GM12865 (cell line): ENCODE measurements at regions not wholly inside any gene's neighbourhood (a gene's known extent, or its start where the extent isn't known, plus 50 kb on each side); places are given as distances from the start of the nearest gene placed in this dataset.

Source experiments
- DNase-seq: peaks from one replicate; pipeline ENCODE4 v3.0.0; 2010; ENCODE audit warnings: low read depth
- H3K4me3 ChIP-seq: 2 replicates; pipeline ENCODE4 v1.5.1; 2011; ENCODE audit warnings: mild to moderate bottlenecking, low read depth, low read length, control low read depth
- TF ChIP-seq, protein P1 (sequence below): IDR thresholded peaks from 2 replicates; pipeline ENCODE4 v1.5.1; 2011; ENCODE audit warnings: low read length, control low read depth, low read depth, inconsistent platforms; ENCODE audit not compliant: insufficient read depth; ENCODE audit errors: missing control alignments

DNA sequence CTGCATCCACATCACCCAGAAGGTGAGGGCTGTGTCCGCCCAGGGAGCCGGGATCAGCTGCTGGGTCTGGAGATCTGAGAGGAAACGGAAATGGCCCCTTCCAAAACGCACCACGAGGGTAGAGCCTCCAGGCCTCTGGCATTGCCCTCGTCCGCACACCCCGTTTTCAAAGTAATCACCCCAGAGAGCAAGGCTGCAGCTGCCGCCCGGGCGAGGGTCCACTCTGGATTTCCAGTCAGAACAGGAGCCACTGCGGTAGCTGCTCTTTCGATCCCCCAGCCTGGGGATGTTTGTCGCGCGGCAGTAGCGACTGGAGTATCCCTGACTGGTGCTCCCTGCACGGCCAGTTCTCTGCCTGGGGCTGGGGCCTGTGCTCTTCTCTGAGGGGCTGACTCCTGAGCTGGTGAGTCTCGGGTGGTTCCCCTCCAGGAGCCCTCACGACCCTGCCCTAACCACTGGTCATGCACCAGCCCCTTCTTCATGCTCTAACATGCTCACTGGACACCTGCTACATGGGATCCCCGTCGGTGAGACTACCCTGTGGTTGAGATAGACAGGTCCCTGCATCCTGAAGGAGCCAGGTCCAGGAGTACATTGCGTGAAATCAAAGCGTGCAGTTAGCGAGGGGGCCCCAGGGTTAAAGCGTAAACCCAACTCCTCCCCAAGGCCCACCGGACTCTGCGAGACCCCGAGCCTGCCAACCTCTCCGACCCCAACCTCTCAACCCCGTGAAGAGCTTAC, 99.2 kb downstream of the FOXL3 start:
- H3K4me3 ChIP-seq, result no peak overlapping the region
- no peak for DNase-seq
- TF ChIP-seq, protein P1, sequence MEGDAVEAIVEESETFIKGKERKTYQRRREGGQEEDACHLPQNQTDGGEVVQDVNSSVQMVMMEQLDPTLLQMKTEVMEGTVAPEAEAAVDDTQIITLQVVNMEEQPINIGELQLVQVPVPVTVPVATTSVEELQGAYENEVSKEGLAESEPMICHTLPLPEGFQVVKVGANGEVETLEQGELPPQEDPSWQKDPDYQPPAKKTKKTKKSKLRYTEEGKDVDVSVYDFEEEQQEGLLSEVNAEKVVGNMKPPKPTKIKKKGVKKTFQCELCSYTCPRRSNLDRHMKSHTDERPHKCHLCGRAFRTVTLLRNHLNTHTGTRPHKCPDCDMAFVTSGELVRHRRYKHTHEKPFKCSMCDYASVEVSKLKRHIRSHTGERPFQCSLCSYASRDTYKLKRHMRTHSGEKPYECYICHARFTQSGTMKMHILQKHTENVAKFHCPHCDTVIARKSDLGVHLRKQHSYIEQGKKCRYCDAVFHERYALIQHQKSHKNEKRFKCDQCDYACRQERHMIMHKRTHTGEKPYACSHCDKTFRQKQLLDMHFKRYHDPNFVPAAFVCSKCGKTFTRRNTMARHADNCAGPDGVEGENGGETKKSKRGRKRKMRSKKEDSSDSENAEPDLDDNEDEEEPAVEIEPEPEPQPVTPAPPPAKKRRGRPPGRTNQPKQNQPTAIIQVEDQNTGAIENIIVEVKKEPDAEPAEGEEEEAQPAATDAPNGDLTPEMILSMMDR, result no peak

DNA sequence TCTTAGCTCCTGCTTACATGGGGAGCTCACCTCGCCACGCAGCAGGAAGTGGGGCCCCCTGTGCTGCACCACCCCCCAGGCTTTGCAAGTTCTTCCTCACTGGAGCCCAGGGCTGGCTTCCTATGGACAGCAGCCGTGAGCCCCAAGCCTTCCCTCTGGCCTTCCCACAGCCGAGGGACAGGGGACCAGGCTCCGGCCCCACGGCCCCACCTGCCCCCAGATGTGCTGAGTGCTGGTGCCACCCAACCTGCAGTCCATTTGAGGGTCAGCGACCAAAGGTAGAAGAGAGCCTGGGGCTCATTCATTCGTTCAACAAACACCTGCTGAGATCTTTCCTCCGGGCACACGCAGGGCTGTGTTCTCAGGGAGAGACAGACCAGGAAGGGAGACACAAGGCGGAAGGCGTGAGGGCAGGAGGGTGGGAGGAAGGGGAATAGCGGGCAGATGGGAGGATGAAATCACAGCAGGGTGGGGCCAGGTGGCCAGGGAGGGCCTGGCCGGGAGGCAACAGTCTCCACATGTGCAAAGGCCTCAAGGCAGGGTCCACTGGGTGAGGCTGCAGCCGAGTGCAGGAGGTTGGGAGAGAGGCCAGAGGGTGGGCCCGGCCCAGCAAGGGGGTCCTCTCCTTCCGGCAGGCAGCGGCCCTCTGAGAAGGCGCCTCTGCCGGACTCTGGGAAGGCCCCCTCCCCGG, 100.1 kb downstream of the FOXL3 start:
- H3K4me3 ChIP-seq, result no peak overlapping the region
- no peak for DNase-seq
- TF ChIP-seq, protein P1, result no peak

DNA sequence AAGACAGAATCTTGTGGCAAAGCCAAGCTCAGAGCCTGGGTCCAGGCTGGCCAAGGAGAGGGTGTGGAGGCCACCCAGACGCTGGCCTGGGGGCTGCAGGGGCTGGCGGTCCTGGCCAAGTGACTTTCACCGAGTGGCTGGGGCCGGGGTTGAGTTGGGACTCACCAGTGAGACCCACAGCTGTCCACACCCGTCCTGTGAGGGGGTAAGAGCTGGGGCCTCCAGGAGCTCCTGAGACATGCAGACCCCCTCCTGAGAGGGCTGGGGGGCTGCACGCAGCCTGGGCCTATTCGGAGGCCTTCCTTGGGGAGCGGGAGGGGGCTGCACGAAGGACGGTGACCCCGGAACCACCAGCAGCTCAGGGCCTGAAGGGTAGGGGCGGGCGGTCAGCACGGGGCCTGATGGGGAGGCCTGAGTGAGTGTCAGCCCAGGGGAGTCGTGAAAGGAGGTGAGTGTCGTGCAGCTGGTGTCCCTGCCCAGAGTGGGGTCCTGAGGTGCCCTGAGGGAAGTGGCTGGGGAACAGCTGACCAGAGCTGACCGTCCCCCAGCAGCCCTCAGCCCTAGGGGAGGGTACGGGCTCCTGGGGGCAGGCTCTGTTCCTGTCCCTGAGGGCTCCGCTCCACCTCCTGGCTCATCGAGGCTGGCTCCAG, 100.9 kb downstream of the FOXL3 start:
- no peak overlapping the region for H3K4me3 ChIP-seq
- TF ChIP-seq, protein P1, result no peak
- DNase-seq, result no peak

DNA sequence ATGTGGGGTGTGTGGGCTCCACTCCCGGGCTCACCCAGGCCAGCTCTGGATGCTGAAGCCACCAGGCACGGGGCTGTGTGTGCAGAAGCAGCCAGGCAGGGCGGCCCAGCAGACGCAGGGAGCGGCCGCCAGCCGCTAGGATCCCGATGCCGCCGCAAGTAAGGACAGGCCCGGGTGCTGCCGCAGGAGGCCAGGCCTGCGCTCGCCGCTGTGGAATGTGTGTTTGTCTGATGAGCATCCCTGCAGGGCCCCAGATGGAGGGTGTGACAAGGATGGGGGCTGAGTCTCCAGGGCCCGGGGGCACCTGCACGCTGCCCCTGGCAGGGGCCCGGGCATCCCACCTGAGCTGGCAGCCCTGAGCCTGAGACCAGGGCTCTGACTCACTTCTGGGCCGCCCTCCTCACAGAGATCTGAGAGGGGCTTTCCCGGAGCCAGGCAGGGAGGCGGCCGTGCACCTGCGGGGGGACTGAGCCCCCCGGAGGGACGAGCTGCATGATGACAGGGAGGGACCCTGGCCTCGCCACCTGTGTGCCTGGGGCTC, 101.5 kb downstream of the FOXL3 start:
- DNase-seq, result no peak
- TF ChIP-seq, protein P1, result no peak
- H3K4me3 ChIP-seq, result no peak overlapping the region

DNA sequence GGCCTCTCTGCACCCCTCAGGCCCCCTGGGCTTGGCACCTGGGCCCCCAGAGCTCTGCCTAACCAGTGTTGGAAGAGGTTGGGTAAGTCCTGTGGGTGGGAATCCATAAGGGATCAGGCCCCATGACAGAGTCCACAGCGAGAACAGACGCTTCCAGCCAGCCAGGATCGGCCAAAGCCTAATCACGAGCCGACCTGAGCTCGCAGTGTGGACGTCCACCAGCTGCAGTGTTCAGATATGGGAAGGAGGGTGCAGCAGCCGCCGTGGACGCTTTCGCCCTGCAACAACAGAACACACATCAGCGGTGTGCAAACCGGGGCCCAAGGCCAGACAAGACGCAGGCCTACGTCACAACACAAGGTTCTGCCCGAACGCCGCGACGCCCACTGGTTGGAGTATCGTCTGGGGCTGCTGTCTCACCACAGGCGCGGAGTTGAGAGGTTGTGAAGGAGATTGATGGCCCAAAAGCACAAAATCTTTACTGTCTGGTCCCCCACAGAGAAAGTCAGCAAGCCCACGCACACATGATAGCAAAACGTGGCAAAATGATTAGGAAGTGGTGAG, 102.1 kb downstream of the FOXL3 start:
- H3K4me3 ChIP-seq, result no peak overlapping the region
- TF ChIP-seq, protein P1, result no peak
- DNase-seq, result no peak

DNA sequence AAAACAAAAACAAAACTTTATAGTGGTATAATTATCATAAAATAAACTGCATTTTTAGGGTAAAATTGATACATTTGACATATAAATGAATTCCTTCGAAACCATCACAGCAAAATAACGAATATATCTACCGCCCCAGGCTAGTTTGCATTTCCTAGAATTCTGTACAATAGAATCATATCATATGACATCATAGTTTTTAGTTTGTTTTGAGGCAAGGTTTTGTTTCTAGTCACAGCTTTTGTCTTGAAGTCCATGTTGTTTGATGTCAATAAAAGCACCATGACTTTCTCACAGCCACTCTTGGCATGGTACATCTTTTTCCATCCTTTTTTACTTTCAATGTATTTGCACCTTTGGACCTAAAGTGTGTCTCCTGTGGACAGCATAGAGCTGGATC, 102.9 kb downstream of the FOXL3 start:
- no peak overlapping the region for H3K4me3 ChIP-seq
- TF ChIP-seq, protein P1, result no peak
- DNase-seq, result no peak
